GM04503 (cell line): ENCODE measurements at regions not wholly inside any gene's neighbourhood (a gene's known extent, or its start where the extent isn't known, plus 50 kb on each side); places are given as distances from the start of the nearest gene placed in this dataset.
"Not testable (repeated sequence)": the region's sequence is repeated elsewhere in the genome, so short reads cannot be mapped to it uniquely, and the experiment has no call there.

Experiments
- DNase-seq: peaks from one replicate; pipeline ENCODE4 v3.0.0-alpha.2; 2012; ENCODE audit warnings: low read depth

- DNase-seq = no peak
Measured at GRCh38 chr6:4412077-4412476, 276.7 kb upstream of the ECI2 start.

- not testable (repeated sequence) for DNase-seq
Measured at GRCh38 chr6:4407710-4408109, 272.3 kb upstream of the ECI2 start.

GRCh38 chr6:4405621-4406212 lies 270.3 kb upstream of the ECI2 start:
- no peak for DNase-seq

GRCh38 chr6:4404415-4404814 lies 269.0 kb upstream of the ECI2 start:
- DNase-seq = no peak

- no peak for DNase-seq
Measured at GRCh38 chr6:4403828-4404227, 268.5 kb upstream of the ECI2 start.

GRCh38 chr6:4403023-4403752 lies 267.8 kb upstream of the ECI2 start:
- DNase-seq = no peak

GRCh38 chr6:4402477-4402976 lies 267.2 kb upstream of the ECI2 start:
- peak; percentile 66 for DNase-seq

- no peak for DNase-seq
Measured at GRCh38 chr6:4401408-4402368, 266.3 kb upstream of the ECI2 start.

- DNase-seq = no peak
Measured at GRCh38 chr6:4399656-4400055, 264.3 kb upstream of the ECI2 start.

GRCh38 chr6:4398791-4399190 lies 263.4 kb upstream of the ECI2 start:
- DNase-seq = no peak

- DNase-seq = no peak
Measured at GRCh38 chr6:4397307-4397706, 261.9 kb upstream of the ECI2 start.

- DNase-seq = no peak
Measured at GRCh38 chr6:4396044-4396443, 260.7 kb upstream of the ECI2 start.

- no peak for DNase-seq
Measured at GRCh38 chr6:4395386-4395785, 260.0 kb upstream of the ECI2 start.

- no peak for DNase-seq
Measured at GRCh38 chr6:4394786-4395185, 259.4 kb upstream of the ECI2 start.

GRCh38 chr6:4388675-4389074 lies 253.3 kb upstream of the ECI2 start:
- DNase-seq = no peak

GRCh38 chr6:4384656-4385055 lies 249.3 kb upstream of the ECI2 start:
- no peak for DNase-seq

- no peak for DNase-seq
Measured at GRCh38 chr6:4383910-4384638, 248.7 kb upstream of the ECI2 start.

- DNase-seq = no peak
Measured at GRCh38 chr6:4382362-4382853, 247.0 kb upstream of the ECI2 start.

GRCh38 chr6:4381381-4381780 lies 246.0 kb upstream of the ECI2 start:
- DNase-seq = no peak

GRCh38 chr6:4380881-4381281 lies 245.5 kb upstream of the ECI2 start:
- no peak for DNase-seq

GRCh38 chr6:4379958-4380357 lies 244.6 kb upstream of the ECI2 start:
- DNase-seq = no peak
